HG03039 (cell line): ENCODE measurements at regions not wholly inside any gene's neighbourhood (a gene's known extent, or its start where the extent isn't known, plus 50 kb on each side); places are given as distances from the start of the nearest gene placed in this dataset.
A peak's percentile ranks its signal among the peaks of the same experiment; 100 is the strongest.
"Not testable (repeated sequence)": the region's sequence is repeated elsewhere in the genome, so short reads cannot be mapped to it uniquely, and the experiment has no call there.

Experiments used
- ATAC-seq: cut with Tn5 transposase; IDR thresholded peaks from one replicate; pipeline ENCODE4 v1.9.1; 2021; ENCODE audit warnings: mild to moderate bottlenecking, moderate library complexity; ENCODE audit not compliant: unreplicated experiment

DNA sequence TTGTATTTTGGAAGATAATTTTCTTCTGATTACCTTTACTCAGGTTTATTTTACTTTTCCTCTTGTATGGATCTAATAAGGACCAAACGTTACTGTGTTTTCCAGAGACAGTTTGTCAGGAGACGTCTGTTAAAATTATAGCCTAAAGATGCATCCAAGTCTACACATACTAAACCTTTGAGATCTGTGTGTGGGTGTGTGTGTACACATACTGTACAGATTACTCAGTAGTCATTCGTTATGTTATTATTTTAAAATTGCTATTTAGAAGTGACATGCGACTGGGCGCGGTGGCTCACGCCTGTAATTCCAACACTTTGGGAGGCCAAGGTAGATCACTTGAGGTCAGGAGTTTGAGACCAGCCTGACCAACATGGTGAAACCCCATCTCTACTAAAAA, 51.6 kb upstream of the CNTLN start:
- ATAC-seq: no peak

DNA sequence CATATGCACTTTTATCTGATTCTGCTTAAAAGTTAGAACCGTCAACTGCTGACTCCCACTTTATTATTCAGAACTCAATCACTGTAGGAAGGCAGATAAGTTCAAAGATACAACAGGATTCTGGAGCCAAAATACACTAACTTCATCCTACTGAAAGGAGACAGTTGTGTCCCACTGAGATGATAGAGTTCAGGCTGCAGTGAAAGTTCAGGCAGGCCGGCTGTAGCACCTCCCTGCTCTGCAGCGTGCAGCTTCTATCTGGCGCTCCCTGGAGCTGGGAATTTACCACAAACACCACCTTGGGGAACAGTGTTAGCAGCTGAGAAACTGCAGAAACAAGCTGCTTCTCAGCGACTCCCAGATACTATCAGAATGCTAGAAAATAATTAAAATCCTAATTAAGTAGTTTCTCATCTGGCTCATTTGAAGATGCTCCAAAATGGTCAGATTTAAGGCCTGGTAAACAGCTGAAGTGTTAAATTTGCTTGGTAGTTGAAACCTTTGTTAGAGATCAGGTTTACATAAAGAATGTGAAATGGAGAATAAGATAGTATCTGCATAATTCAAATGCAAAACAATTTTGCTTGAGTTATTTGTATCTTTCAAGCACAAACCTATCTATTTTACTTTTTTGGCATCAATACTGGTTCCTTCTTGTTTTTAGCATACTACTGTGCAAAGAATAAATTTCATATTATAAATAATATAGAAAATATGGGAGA, 52.3 kb upstream of the CNTLN start:
- no peak for ATAC-seq

DNA sequence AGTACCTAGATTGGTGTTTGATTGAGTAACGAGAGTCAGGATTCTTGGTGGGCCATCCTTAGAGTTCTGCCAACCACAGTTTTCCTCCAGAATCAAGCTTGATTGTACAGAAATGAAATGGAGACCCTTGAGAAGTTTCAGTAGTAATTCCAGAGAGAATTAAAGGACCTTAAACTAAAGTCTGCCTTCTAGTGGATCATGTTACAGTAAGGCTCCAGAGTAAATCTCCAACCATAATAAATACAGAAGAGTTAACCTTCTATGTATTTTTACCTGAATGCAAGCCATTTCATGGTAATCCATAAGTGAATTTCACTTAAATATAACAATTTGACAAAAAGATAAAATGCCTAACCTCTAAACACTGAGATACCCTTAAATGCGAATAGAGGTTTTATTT, 53.0 kb upstream of the CNTLN start:
- no peak for ATAC-seq

GRCh38 chr9:17081351-17081750, 53.5 kb upstream of the CNTLN start:
- no peak for ATAC-seq

DNA sequence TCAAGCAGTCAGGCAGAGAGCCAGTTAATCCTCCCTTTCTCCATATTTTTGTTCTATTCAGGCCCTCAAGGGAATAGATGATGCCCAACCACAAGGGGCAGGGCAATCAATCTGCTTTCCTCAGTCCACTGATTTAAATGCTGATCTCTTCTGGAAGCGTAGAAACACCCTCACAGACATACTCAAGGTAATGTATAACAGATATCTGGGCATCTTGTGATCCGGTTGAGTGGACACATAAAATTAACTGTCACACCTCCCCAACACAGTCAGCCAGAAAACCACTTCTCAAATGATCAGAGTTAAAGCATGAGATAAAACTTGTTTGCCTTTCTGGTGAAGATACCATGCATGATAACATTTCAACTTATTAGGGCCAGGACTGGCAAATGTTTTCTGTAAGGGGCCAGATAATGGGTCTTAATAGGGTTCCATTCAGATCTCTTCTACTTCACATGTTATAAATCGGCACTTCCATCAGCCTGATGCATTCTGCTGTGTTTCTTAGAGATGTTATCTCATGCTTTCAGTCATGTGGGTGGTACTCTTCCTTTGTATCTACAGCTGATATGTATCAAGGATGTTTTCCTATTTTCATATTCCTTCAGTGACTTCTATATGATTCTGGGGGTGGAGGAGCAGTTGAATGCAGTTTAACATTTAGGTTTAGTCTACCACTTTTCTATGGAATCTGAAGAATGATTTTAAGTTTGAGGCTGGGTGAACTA, 58.9 kb upstream of the CNTLN start:
- ATAC-seq: no peak

DNA sequence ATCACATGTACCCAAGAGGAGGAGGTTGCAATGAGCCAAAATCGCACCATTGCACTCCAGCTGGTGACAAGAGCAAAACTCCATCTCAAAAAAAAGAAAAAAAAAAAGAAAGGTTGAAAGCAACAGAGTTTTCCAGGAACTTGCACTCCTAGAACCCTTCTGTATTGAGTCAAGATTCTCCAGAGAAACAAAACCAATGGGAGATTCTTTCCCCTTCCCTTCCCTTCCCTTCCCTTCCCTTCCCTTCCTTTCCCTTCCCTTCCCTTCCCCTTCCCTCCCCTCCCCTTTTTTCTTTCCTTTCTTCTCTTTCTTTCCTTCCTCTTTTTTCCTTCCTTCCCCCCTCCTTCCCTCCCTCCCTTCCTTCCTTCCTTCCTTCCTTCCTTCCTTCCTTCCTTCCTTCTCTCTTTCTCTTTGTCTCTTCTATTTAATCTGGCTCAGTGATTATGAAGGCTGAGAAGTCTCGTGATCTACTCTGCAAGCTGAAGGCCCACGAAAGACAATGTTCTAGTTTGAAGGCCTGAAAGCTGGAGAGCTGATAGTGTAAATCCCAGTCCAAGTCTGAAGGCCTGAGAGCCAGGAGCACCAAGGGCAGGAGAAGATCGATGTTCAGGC, 59.6 kb upstream of the CNTLN start:
- ATAC-seq: no peak

GRCh38 chr9:17072563-17072962, 62.3 kb upstream of the CNTLN start:
- not testable (repeated sequence) for ATAC-seq

DNA sequence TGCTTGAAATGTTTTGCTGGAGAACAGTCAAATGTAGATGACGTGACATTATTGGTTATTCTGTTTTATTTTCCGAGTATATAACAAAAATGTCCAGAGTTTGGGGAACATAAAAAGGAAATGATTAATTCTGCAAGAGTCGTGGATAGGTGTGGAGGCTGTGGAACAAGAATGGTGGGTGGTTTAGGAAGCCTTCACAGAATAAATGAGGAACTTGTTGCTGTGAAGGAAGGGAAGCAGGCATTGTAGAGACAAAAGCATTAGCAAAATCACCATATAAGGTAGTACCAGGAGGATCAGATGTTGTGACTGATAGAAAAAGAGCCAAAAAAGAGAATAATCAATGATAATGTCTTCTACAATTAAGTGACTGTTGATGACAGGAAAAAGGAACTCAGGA, 66.2 kb upstream of the CNTLN start:
- no peak for ATAC-seq

- ATAC-seq: no peak
These were observed 69.8 kb upstream of the CNTLN start for GRCh38 chr9:17065062-17065461.

- ATAC-seq: no peak
These were observed 70.3 kb upstream of the CNTLN start for GRCh38 chr9:17064558-17064957.

DNA sequence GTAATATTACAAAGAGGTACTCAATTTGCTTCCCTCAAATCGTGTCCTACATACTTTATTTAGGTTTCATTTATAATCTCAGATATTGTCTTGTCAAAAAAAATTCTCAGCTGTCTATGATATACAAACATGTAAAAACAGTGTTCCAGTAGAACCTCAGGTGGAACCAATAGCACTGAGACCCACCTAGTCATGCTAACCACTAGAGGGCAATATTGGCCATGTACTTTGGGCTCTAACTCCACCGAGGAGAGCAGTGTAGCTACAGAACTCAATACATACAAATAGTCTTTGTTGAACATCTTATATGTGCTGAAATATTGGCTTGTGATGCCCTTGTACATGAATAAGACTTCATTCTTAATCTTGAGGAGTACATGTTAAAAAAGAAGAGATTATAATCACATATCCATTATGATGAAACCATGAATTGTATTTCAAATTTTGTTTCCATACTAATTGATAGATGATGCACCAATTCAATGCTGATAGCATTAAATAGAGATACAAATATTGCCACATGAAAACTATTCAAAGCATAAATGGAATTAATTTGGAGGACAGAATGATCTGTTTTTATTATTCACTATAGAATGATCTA, 71.2 kb upstream of the CNTLN start:
- ATAC-seq: peak; percentile 76

DNA sequence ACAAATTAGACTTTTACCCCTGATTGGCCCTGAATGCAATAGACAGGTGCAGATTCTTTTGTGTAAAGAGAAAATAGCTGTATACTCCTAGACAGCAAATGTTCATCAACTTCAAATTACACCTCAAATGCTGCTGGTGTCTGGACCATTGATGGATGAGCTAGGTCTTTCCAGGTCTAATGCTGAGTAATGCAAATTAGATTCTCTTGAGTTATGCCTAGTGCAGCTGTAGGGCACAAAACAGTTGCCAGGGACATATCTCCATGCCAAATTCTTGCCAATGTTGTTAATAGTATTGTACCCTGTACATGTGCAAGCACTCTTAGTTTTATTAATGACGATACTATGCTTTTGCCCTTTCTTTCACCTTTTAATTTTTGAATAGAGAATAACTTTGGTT, 72.3 kb upstream of the CNTLN start:
- no peak for ATAC-seq

DNA sequence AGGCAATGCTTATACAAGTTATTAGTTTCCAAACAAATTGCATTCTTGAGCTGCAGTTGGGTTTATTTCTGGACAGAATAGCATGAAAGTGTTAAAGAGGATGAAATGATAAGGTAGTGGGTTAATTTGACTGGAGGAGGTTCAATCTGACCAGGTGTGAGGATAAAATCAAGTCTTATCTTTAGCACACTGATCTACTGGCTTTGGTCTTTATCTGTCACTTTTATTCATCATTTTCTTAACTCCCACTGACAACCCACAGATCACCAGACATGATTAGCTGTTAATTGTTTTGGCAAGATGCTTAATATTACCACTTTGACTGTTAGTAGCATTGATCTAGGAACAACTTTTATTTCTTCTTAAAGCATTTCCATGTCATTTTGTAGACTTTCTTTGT, 74.4 kb upstream of the CNTLN start:
- ATAC-seq: no peak

DNA sequence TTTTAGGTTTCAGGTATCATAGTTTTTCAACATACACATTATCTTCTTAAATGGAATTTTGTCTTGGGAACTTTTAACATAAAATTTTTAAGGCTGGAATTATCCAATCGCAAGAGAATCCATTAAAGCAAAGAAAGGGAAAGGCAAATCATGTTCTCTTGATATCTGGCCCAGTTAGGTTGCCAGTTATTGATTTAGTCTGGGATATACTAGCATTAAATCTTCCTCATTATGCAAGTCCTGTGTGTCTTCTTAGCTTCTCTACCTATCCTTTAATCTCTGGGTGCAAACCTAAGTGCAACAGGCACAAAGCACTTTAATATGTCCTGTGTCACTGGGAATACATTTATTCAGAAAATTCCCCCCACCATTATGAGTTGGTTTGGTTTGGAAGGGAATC, 75.4 kb upstream of the CNTLN start:
- no peak for ATAC-seq

- no peak for ATAC-seq
These were observed 77.1 kb upstream of the CNTLN start for GRCh38 chr9:17057729-17058128.

DNA sequence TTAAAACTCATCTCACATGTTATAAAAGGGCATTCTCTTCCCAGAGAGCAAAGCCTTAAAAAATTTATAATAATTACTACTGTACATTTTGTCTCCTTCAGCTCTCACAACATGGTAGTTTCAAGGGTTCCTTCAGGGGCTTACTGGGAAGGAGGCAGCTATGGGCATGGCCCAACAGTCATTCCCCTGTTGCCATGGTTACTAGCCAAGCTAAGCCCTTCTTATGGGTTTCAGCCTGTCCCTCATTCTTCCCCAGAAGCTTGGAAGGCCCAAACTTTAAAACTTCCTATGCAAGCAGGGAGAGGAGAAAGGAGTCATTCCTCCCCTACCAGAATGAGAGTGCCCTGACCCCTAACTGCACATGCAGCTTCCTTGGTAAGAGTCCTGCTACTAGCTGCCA, 82.2 kb upstream of the CNTLN start:
- ATAC-seq: no peak

- no peak for ATAC-seq
These were observed 89.4 kb upstream of the CNTLN start for GRCh38 chr9:17045381-17045940.

DNA sequence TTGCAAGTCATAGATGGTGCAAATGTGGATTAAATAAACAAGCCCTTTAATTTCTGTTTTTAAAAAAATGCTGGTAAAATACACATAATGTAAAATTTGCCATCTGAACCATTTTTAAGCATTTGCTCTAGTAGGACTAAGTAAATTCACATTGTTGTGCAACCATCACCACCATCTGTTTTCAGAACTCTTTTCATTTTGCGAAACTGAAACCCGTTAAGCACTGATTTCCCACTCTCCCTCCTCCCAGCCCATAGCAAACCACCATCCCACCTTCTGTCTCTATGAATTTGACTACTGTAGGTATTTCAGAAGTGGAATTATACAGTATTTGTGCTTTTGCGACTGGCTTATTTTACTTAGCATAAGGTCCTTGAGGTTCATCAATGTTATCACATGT, 103.3 kb upstream of the CNTLN start:
- ATAC-seq: no peak

- ATAC-seq: no peak
These were observed 109.6 kb upstream of the CNTLN start for GRCh38 chr9:17025281-17025680.

- ATAC-seq: no peak
These were observed 110.7 kb upstream of the CNTLN start for GRCh38 chr9:17024129-17024528.

GRCh38 chr9:17021387-17021970, 113.4 kb upstream of the CNTLN start:
- ATAC-seq: no peak
